Osteocyte (in vitro differentiated cells): ENCODE measurements at regions not wholly inside any gene's neighbourhood (a gene's known extent, or its start where the extent isn't known, plus 50 kb on each side); places are given as distances from the start of the nearest gene placed in this dataset.
"Not testable (repeated sequence)": the region's sequence is repeated elsewhere in the genome, so short reads cannot be mapped to it uniquely, and the experiment has no call there.

Experiments used
- DNase-seq: peaks from one replicate; pipeline ENCODE4 v3.0.0; 2021; ENCODE audit warnings: mixed read lengths; ENCODE audit not compliant: unreplicated experiment; ENCODE audit errors: extremely low spot score
- H3K27ac Mint-ChIP-seq: one replicate; pipeline ENCODE4 v1.8.0; 2021; ENCODE audit warnings: mild to moderate bottlenecking, mixed read lengths; ENCODE audit not compliant: unreplicated experiment
- H3K27me3 Mint-ChIP-seq: one replicate; pipeline ENCODE4 v1.8.0; 2021; ENCODE audit warnings: mixed read lengths; ENCODE audit not compliant: unreplicated experiment
- H3K36me3 Mint-ChIP-seq: one replicate; pipeline ENCODE4 v1.8.0; 2021; ENCODE audit warnings: mixed read lengths; ENCODE audit not compliant: unreplicated experiment
- H3K4me1 Mint-ChIP-seq: one replicate; pipeline ENCODE4 v1.8.0; 2021; ENCODE audit warnings: mixed read lengths; ENCODE audit not compliant: unreplicated experiment
- H3K4me3 Mint-ChIP-seq: one replicate; pipeline ENCODE4 v1.8.0; 2021; ENCODE audit warnings: mild to moderate bottlenecking, moderate library complexity, mixed read lengths; ENCODE audit not compliant: unreplicated experiment
- H3K9me3 Mint-ChIP-seq: one replicate; pipeline ENCODE4 v1.8.0; 2021; ENCODE audit warnings: mixed read lengths; ENCODE audit not compliant: unreplicated experiment
- TF ChIP-seq, protein P1 (sequence below): fragments of 200-600 bp; sonication (generic); IDR thresholded peaks from 2 replicates; pipeline ENCODE4 v1.5.0; 2021; ENCODE audit warnings: antibody characterized with exemption, mild to moderate bottlenecking, moderate library complexity

DNA sequence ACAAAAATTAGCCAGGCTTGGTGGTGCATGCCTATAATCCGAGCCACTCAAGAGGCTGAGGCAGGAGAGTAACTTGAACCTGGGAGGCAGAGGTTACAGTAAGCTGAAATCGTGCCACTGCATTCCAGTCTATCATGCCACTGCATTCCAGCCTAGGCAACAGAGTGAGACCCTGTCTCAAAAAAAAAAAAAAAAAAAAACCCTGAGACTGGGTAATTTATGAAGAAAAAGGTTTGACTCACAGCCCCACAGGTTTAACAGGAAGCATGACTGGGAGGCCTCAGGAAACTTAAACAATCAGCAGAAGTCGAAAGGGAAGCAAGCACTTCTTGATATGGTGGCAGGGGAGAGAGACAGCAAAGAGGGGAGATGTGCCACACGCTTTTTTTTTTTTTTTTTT lies 123.2 kb downstream of the GXYLT1 start:
- DNase-seq, result no peak
- Mint-ChIP-seq H3K36me3 (no peaks in the 10 kb centered on the region), H3K9me3 (no peaks in the 10 kb centered on the region), H3K4me1 (peaks cover 8% of the 10 kb centered on the region), H3K27ac (no peak overlapping the region), H3K4me3 (no peak overlapping the region), H3K27me3 (no peaks in the 10 kb centered on the region)
- TF ChIP-seq, protein P1, sequence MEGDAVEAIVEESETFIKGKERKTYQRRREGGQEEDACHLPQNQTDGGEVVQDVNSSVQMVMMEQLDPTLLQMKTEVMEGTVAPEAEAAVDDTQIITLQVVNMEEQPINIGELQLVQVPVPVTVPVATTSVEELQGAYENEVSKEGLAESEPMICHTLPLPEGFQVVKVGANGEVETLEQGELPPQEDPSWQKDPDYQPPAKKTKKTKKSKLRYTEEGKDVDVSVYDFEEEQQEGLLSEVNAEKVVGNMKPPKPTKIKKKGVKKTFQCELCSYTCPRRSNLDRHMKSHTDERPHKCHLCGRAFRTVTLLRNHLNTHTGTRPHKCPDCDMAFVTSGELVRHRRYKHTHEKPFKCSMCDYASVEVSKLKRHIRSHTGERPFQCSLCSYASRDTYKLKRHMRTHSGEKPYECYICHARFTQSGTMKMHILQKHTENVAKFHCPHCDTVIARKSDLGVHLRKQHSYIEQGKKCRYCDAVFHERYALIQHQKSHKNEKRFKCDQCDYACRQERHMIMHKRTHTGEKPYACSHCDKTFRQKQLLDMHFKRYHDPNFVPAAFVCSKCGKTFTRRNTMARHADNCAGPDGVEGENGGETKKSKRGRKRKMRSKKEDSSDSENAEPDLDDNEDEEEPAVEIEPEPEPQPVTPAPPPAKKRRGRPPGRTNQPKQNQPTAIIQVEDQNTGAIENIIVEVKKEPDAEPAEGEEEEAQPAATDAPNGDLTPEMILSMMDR, result no peak

DNA sequence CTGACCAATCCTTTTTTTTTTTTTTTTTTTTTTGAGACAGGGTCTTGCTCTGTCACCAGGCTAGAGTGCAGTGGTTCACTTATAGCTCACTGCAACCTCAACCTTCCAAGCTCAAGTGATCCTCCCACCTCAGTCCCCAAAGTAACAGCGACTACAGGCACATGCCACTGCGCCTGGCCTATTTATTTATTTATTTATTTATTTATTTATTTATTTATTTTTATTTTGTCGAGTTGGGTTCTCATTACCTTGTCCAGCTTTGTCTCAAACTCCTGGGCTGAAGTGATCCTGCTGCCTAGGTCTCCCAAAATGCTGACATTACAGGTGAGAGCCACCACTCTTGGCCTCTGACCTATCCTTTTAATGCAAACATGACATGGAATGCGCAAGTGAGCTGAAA lies 124.4 kb downstream of the GXYLT1 start:
- Mint-ChIP-seq H3K27ac (no peak overlapping the region), H3K9me3 (no peaks in the 10 kb centered on the region), H3K4me3 (no peak overlapping the region), H3K27me3 (no peaks in the 10 kb centered on the region), H3K4me1 (peaks cover 8% of the 10 kb centered on the region), H3K36me3 (no peaks in the 10 kb centered on the region)
- TF ChIP-seq, protein P1, result no peak
- no peak for DNase-seq

DNA sequence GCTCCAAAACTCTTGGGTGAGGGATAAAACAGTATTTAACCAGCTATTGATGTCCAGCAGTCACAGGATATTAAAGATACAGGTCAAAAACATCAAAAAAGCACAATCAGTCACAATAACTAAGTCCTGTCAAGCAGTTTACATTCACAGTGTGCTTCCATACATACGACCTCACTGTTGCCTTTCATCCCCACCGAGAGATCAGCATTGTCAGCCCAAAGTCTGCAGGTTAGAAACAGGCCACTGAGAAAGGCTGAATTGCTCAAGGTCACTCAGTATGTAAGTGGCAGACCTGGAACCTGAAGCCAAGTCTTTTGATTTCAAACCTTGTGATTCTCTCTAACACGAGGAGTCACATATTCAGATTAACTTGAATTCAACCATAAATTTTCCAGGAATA lies 124.9 kb downstream of the GXYLT1 start:
- peaks cover 8% of the 10 kb centered on the region for H3K4me1 Mint-ChIP-seq
- no peaks in the 10 kb centered on the region for H3K36me3 Mint-ChIP-seq
- TF ChIP-seq, protein P1, result no peak
- H3K27ac Mint-ChIP-seq, result no peak overlapping the region
- H3K4me3 Mint-ChIP-seq, result no peak overlapping the region
- DNase-seq, result no peak
- H3K27me3 Mint-ChIP-seq, result no peaks in the 10 kb centered on the region
- H3K9me3 Mint-ChIP-seq, result no peaks in the 10 kb centered on the region

DNA sequence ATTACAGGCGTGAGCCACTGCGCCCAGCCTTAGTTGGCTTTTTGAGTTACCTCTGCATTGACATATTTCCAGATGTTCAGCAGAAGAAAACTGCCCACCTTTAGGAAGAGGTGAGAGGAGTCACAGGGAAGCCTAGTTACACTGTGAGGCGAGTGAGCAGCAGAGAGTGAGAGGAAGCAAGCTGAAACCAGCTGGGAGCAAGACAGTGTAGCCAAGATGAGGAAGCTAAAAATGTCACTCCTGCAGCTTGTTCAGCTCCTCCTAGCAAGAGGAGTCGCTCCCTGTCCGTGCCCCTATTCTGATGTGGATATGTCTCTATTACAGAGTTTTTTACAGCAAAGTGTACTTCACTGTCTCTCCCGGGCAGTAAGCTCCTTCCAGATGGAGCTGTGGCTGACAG lies 127.6 kb downstream of the GXYLT1 start:
- Mint-ChIP-seq H3K9me3 (no peaks in the 10 kb centered on the region), H3K4me1 (peaks cover 7% of the 10 kb centered on the region), H3K4me3 (no peak overlapping the region), H3K36me3 (no peaks in the 10 kb centered on the region), H3K27me3 (no peaks in the 10 kb centered on the region), H3K27ac (no peak overlapping the region)
- TF ChIP-seq, protein P1, result no peak
- DNase-seq, result no peak

DNA sequence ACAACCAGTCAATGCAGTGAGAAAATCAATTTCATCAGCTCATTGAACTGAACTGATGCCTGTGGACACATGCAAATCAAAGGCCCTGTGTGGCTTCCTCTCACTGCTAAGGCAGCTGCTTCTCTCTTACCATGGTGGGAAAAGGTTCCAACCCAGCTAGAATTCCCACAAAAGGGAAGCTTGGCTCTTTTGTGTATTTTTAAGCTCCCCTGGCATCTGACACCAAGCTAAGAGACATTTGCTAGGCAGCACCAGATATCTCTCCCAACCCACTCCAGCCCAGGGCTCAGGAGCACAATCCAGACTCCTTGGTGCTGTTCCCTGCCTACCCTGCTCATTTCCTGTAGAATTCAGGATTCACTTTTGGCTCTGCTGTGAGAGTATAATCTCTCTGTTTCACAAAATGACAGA lies 129.6 kb downstream of the GXYLT1 start:
- Mint-ChIP-seq H3K27me3 (no peaks in the 10 kb centered on the region), H3K4me3 (no peak overlapping the region), H3K4me1 (peaks cover 8% of the 10 kb centered on the region), H3K9me3 (no peaks in the 10 kb centered on the region), H3K36me3 (no peaks in the 10 kb centered on the region), H3K27ac (no peak overlapping the region)
- TF ChIP-seq, protein P1, result no peak
- no peak for DNase-seq

DNA sequence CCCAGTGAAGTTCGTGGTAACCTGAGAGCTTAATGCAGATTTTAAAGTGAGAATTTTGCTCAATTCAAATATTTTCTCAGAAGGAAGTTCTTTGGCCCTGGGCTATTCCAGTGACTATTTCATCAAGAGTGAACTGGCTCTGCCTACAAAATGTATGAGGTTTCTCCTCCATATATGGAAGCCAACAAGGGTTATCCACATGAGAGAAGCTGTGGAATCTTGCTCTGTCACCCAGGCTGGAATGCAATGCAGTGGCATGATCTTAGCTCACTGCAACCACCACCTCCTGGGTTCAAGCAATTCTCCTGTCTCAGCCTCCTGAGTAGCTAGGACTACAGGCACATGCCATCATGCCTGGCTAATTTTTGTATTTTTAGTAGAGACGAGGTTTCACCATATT lies 132.2 kb downstream of the GXYLT1 start:
- not testable (repeated sequence) for H3K27me3 Mint-ChIP-seq, H3K36me3 Mint-ChIP-seq, H3K4me3 Mint-ChIP-seq, DNase-seq, H3K27ac Mint-ChIP-seq, H3K9me3 Mint-ChIP-seq, H3K4me1 Mint-ChIP-seq
